ENCODE measurements at regions not wholly inside any gene's neighbourhood (a gene's known extent, or its start where the extent isn't known, plus 50 kb on each side); places are given as distances from the start of the nearest gene placed in this dataset.
A peak's percentile ranks its signal among the peaks of the same experiment; 100 is the strongest.
"Not testable (repeated sequence)": the region's sequence is repeated elsewhere in the genome, so short reads cannot be mapped to it uniquely, and the experiment has no call there.

- no peak for DNase-seq
These were observed 193.9 kb downstream of the TLE3 start for GRCh38 chr15:69903470-69904469.

GRCh38 chr15:69906256-69907185 lies 191.2 kb downstream of the TLE3 start:
- no peak for DNase-seq

- DNase-seq = no peak
These were observed 189.7 kb downstream of the TLE3 start for GRCh38 chr15:69908060-69908459.

- no peak for DNase-seq
These were observed 188.9 kb downstream of the TLE3 start for GRCh38 chr15:69908590-69909420.

GRCh38 chr15:69909719-69910444 lies 187.8 kb downstream of the TLE3 start:
- no peak for DNase-seq

GRCh38 chr15:69910514-69910913 lies 187.2 kb downstream of the TLE3 start:
- DNase-seq = no peak

- DNase-seq = no peak
These were observed 185.6 kb downstream of the TLE3 start for GRCh38 chr15:69912116-69912515.

GRCh38 chr15:69914040-69914439 lies 183.7 kb downstream of the TLE3 start:
- DNase-seq = no peak

- no peak for DNase-seq
These were observed 182.8 kb downstream of the TLE3 start for GRCh38 chr15:69914960-69915359.

GRCh38 chr15:69916169-69916785 lies 181.4 kb downstream of the TLE3 start:
- no peak for DNase-seq

GRCh38 chr15:69917056-69917455 lies 180.7 kb downstream of the TLE3 start:
- no peak for DNase-seq

- peak; percentile 28 for DNase-seq
These were observed 177.9 kb downstream of the TLE3 start for GRCh38 chr15:69919816-69920215.

GRCh38 chr15:69920221-69920620 lies 177.5 kb downstream of the TLE3 start:
- no peak for DNase-seq

GRCh38 chr15:69921626-69922619 lies 175.8 kb downstream of the TLE3 start:
- DNase-seq = no peak

GRCh38 chr15:69924531-69924930 lies 173.2 kb downstream of the TLE3 start:
- no peak for DNase-seq

GRCh38 chr15:69926006-69926405 lies 171.7 kb downstream of the TLE3 start:
- no peak for DNase-seq

- no peak for DNase-seq
These were observed 171.0 kb downstream of the TLE3 start for GRCh38 chr15:69926721-69927120.

GRCh38 chr15:69928890-69929289 lies 168.8 kb downstream of the TLE3 start:
- DNase-seq = not testable (repeated sequence)

GRCh38 chr15:69929905-69930630 lies 167.6 kb downstream of the TLE3 start:
- no peak for DNase-seq
